ENCODE measurements at regions not wholly inside any gene's neighbourhood (a gene's known extent, or its start where the extent isn't known, plus 50 kb on each side); places are given as distances from the start of the nearest gene placed in this dataset.

GRCh38 chr6:137320271-137320670, 101.1 kb upstream of the IFNGR1 start:
- FAIRE-seq (no peak), DNase-seq (ENCODE audit: low read depth in 1 of 2, low spot score in 2 of 2) (no peak)
- Histone ChIP-seq H2BK20ac (ENCODE audit: low read length) (no peak overlapping the region), H3K9me3 (ENCODE audit: insufficient read depth in 2 of 2, low read depth in 1 of 2, low read length in 1 of 2) (no peaks in the 10 kb centered on the region), H4K91ac (replicated peaks; ENCODE audit: insufficient read length, low read length) (no peak overlapping the region), H4K8ac (ENCODE audit: extremely low read depth, insufficient read depth, low read length) (no peak overlapping the region), H3K18ac (ENCODE audit: extremely low read depth, low read length) (no peak overlapping the region), H2AFZ (ENCODE audit: low read length) (0 out of 2 replicates have a peak overlapping the region, but pooled peaks have one; percentile 45), H3K79me2 (ENCODE audit: control insufficient read depth in 1 of 2, insufficient read depth in 2 of 2, low read length in 2 of 2) (no peaks in the 10 kb centered on the region), H3K4me1 (replicated peaks in 1 of 4; ENCODE audit: control insufficient read depth in 3 of 4, insufficient read depth in 4 of 4, low read length in 3 of 4) (peaks cover 0 to 2% (median 0%) of the 10 kb centered on the region in 4 experiments; a peak in 1 of 7 replicates), H2BK120ac (replicated peaks; ENCODE audit: low read depth, low read length) (no peak overlapping the region), H3K9ac (replicated peaks in 1 of 4; ENCODE audit: extremely low read depth in 1 of 4, low read depth in 3 of 4, low read length in 3 of 4) (no peak overlapping the region), H3K4me3 (ENCODE audit: extremely low read depth in 1 of 4, insufficient read depth in 2 of 4, low read depth in 3 of 4, low read length in 4 of 4) (no peak overlapping the region), H4K5ac (ENCODE audit: insufficient read length, low read depth, low read length) (no peak overlapping the region), H2BK15ac (ENCODE audit: low read length) (no peak overlapping the region), H3K23ac (ENCODE audit: insufficient read length) (no peak overlapping the region), H3K23me2 (ENCODE audit: low read depth, low read length) (no peaks in the 10 kb centered on the region), H4K20me1 (replicated peaks in 1 of 2; ENCODE audit: control insufficient read depth in 1 of 2, insufficient read depth in 2 of 2, low read length in 2 of 2) (no peaks in the 10 kb centered on the region), H2BK12ac (ENCODE audit: low read depth, low read length) (no peak overlapping the region), H3K4ac (replicated peaks; ENCODE audit: insufficient read length, low read depth, low read length) (no peak overlapping the region), H2AK5ac (ENCODE audit: low read depth, low read length) (no peak overlapping the region), H3K36me3 (ENCODE audit: control insufficient read depth in 2 of 4, insufficient read depth in 4 of 4, low read length in 3 of 4) (no peaks in the 10 kb centered on the region), H3K56ac (replicated peaks; ENCODE audit: insufficient read length, low read depth, low read length) (no peak overlapping the region), H2BK5ac (ENCODE audit: low read depth, low read length) (no peak overlapping the region), H3K27ac (ENCODE audit: low read depth, low read length) (no peak overlapping the region), H3K4me2 (ENCODE audit: insufficient read depth in 1 of 2, low read depth in 2 of 2, low read length in 2 of 2) (no peak overlapping the region), H3K79me1 (ENCODE audit: low read depth, low read length) (no peaks in the 10 kb centered on the region), H3K14ac (ENCODE audit: insufficient read length) (no peak overlapping the region), H3K27me3 (replicated peaks in 1 of 4; ENCODE audit: control insufficient read depth in 3 of 4, extremely low read depth in 1 of 4, insufficient read depth in 3 of 4, low read length in 3 of 4) (no peaks in the 10 kb centered on the region)
- ChIA-PET POLR2A (ENCODE audit: partially characterized antibody) (no interaction called here), CTCF (ENCODE audit: partially characterized antibody) (interaction anchor here (1.0 to 1.6 kb wide), 2 partner anchors 48 to 321 kb away, joined by 4 to 7 read pairs; no protein-coding TSS in a partner anchor)
- WGBS, 2 experiments (ENCODE audit: extremely low coverage in 1 of 2, insufficient coverage in 1 of 2, insufficient read length in 1 of 2, insufficient replicate concordance in 2 of 2, low coverage in 1 of 2, low lambda C conversion rate in 2 of 2, missing lambda C conversion rate in 1 of 2): 91% methylated on average over 9 of the region's 9 CpGs; no CpG with 5 or more reads in 1 of the 2 experiments
- TF ChIP-seq TAF7 (optimal IDR thresholded peaks at IDR 0.05; ENCODE audit: borderline replicate concordance, low read depth, low read length) (no peak), JUND (IDR thresholded peaks at IDR 0.05; ENCODE audit: low read length) (no peak), SIN3A (conservative IDR thresholded peaks at IDR 0.05 in 1 of 2, IDR thresholded peaks at IDR 0.05 in 1 of 2; ENCODE audit: low read depth in 1 of 2, low read length in 2 of 2) (no peak), SP2 (IDR thresholded peaks at IDR 0.05; ENCODE audit: low read length) (no peak), RXRA (IDR thresholded peaks at IDR 0.05; ENCODE audit: insufficient read depth, low read depth, low read length) (no peak), SIRT6 (IDR thresholded peaks at IDR 0.05; ENCODE audit: low read length) (no peak), GABPA (IDR thresholded peaks at IDR 0.05; ENCODE audit: borderline replicate concordance, insufficient read depth, low read length) (no peak), ZNF274 (IDR thresholded peaks at IDR 0.05; ENCODE audit: borderline replicate concordance, extremely low read depth, low read length) (no peak), FOSL1 (IDR thresholded peaks at IDR 0.05; ENCODE audit: insufficient read depth, low read depth, low read length) (no peak), ASH2L (IDR thresholded peaks at IDR 0.05; ENCODE audit: low read length) (no peak), CHD1 (IDR thresholded peaks at IDR 0.05; ENCODE audit: low read depth, low read length) (no peak)
- TF ChIP-seq, protein P1, sequence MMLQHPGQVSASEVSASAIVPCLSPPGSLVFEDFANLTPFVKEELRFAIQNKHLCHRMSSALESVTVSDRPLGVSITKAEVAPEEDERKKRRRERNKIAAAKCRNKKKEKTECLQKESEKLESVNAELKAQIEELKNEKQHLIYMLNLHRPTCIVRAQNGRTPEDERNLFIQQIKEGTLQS (IDR thresholded peaks at IDR 0.05; ENCODE audit: insufficient read depth, low read depth, low read length): no peak

Measured in H1 (cell line).